ENCODE measurements at regions not wholly inside any gene's neighbourhood (a gene's known extent, or its start where the extent isn't known, plus 50 kb on each side); places are given as distances from the start of the nearest gene placed in this dataset.

DNA sequence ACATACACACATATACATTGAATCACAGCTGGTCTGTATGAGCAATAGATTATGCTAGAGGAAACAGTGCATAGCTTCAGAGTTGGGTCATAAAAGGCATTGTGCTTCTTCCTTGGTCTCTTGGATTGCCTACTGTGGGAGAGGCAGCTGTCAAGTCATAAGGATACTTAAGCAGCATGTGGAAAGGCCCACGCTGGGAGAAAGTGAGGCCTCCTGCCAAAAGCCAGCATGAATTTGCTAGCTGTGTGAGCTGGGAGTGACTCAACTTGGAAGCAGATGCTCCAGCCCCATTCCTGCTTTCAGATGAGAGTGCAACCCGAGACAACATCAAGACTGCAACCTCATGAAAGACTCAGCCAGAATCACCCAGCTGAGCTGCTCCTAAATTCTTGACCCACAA is 311.9 kb upstream of the TBX3 start:
- Histone ChIP-seq H3K27me3 (ENCODE audit: control insufficient read depth, insufficient read depth, low read length) (no peaks in the 10 kb centered on the region), H3K4me1 (ENCODE audit: control insufficient read depth, insufficient read depth, low read length) (no peaks in the 10 kb centered on the region), H3K4me2 (ENCODE audit: low read length) (no peak overlapping the region), H3K36me3 (ENCODE audit: insufficient read depth, low read length) (no peaks in the 10 kb centered on the region), H3K4me3 (ENCODE audit: low read length) (no peak overlapping the region), H3K9ac (ENCODE audit: low read depth, low read length) (no peak overlapping the region), H3K9me3 (replicated peaks; ENCODE audit: low read length) (peaks cover 3% of the 10 kb centered on the region)

- Histone ChIP-seq H3K27me3 (ENCODE audit: control insufficient read depth, insufficient read depth, low read length) (no peaks in the 10 kb centered on the region), H3K4me2 (ENCODE audit: low read length) (no peak overlapping the region), H3K4me3 (ENCODE audit: low read length) (no peak overlapping the region), H3K4me1 (ENCODE audit: control insufficient read depth, insufficient read depth, low read length) (no peaks in the 10 kb centered on the region), H3K9ac (ENCODE audit: low read depth, low read length) (no peak overlapping the region), H3K9me3 (replicated peaks; ENCODE audit: low read length) (peaks cover 3% of the 10 kb centered on the region), H3K36me3 (ENCODE audit: insufficient read depth, low read length) (no peaks in the 10 kb centered on the region)
Measured at GRCh38 chr12:114993165-114993564, 309.2 kb upstream of the TBX3 start.

DNA sequence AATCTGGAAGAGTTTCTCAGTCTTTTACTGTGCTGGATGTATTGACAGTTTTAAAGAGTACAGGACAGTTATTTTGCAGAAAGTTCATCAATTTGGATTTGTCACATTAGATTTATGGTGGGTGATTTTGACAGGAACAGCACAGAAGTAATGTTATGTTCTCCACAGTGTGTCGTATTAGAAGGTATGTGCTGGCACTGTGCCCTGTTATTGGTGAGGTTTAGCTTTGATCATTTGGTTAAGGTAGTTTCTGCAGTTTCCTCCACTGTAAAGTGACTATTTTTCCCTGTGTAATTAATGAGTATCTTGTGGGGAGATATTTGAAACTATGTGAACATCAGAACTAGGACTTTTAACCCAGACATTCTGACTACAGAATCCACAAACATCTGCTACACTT is 308.5 kb upstream of the TBX3 start:
- Histone ChIP-seq H3K4me1 (ENCODE audit: control insufficient read depth, insufficient read depth, low read length) (no peaks in the 10 kb centered on the region), H3K4me3 (ENCODE audit: low read length) (no peak overlapping the region), H3K36me3 (ENCODE audit: insufficient read depth, low read length) (no peaks in the 10 kb centered on the region), H3K9ac (ENCODE audit: low read depth, low read length) (no peak overlapping the region), H3K4me2 (ENCODE audit: low read length) (no peak overlapping the region), H3K27me3 (ENCODE audit: control insufficient read depth, insufficient read depth, low read length) (no peaks in the 10 kb centered on the region), H3K9me3 (replicated peaks; ENCODE audit: low read length) (peaks cover 3% of the 10 kb centered on the region)

GRCh38 chr12:114990381-114990780 is 306.4 kb upstream of the TBX3 start:
- Histone ChIP-seq H3K4me3 (ENCODE audit: low read length) (no peak overlapping the region), H3K27me3 (ENCODE audit: control insufficient read depth, insufficient read depth, low read length) (no peaks in the 10 kb centered on the region), H3K4me2 (ENCODE audit: low read length) (no peak overlapping the region), H3K4me1 (ENCODE audit: control insufficient read depth, insufficient read depth, low read length) (no peaks in the 10 kb centered on the region), H3K9ac (ENCODE audit: low read depth, low read length) (no peak overlapping the region), H3K36me3 (ENCODE audit: insufficient read depth, low read length) (no peaks in the 10 kb centered on the region), H3K9me3 (replicated peaks; ENCODE audit: low read length) (peaks cover 2% of the 10 kb centered on the region)

- Histone ChIP-seq H3K27me3 (ENCODE audit: control insufficient read depth, insufficient read depth, low read length) (no peaks in the 10 kb centered on the region), H3K9ac (ENCODE audit: low read depth, low read length) (no peak overlapping the region), H3K36me3 (ENCODE audit: insufficient read depth, low read length) (no peaks in the 10 kb centered on the region), H3K4me1 (ENCODE audit: control insufficient read depth, insufficient read depth, low read length) (no peaks in the 10 kb centered on the region), H3K9me3 (replicated peaks; ENCODE audit: low read length) (no peaks in the 10 kb centered on the region), H3K4me2 (ENCODE audit: low read length) (no peak overlapping the region), H3K4me3 (ENCODE audit: low read length) (no peak overlapping the region)
Measured at GRCh38 chr12:114986849-114987248, 302.9 kb upstream of the TBX3 start.

- H3K4me1 ChIP-seq (ENCODE audit: control insufficient read depth, insufficient read depth, low read length): no peaks in the 10 kb centered on the region
- no peak overlapping the region for H3K9ac ChIP-seq (ENCODE audit: low read depth, low read length)
- no peaks in the 10 kb centered on the region for H3K36me3 ChIP-seq (ENCODE audit: insufficient read depth, low read length)
- H3K9me3 ChIP-seq (replicated peaks; ENCODE audit: low read length): no peaks in the 10 kb centered on the region
- H3K4me3 ChIP-seq (ENCODE audit: low read length): no peak overlapping the region
- H3K4me2 ChIP-seq (ENCODE audit: low read length): no peak overlapping the region
- no peaks in the 10 kb centered on the region for H3K27me3 ChIP-seq (ENCODE audit: control insufficient read depth, insufficient read depth, low read length)
Measured at GRCh38 chr12:114986178-114986714, 302.3 kb upstream of the TBX3 start.

DNA sequence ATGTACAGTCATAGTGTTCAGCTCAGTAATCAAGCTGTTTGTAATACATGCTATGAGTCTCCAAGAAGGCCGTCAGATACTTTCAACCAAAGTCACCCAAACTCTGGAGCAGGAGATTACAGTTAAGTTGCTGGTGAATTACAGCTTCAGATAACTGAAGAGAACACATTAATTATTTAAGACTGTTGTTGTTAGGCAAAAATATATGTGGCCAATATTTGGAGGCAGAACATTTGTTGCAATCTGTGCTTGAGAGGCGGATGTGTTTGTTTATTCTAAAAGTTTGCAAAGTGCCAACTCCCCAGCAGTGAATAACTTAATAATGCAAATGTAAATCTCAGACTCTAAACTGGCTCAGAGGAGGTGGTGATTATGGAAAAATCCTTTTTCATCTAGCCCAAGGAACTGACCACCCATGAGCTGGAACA is 300.7 kb upstream of the TBX3 start:
- Histone ChIP-seq H3K36me3 (ENCODE audit: insufficient read depth, low read length) (no peaks in the 10 kb centered on the region), H3K4me1 (ENCODE audit: control insufficient read depth, insufficient read depth, low read length) (no peaks in the 10 kb centered on the region), H3K27me3 (ENCODE audit: control insufficient read depth, insufficient read depth, low read length) (no peaks in the 10 kb centered on the region), H3K9me3 (replicated peaks; ENCODE audit: low read length) (no peaks in the 10 kb centered on the region), H3K4me3 (ENCODE audit: low read length) (no peak overlapping the region), H3K9ac (ENCODE audit: low read depth, low read length) (no peak overlapping the region), H3K4me2 (ENCODE audit: low read length) (no peak overlapping the region)

GRCh38 chr12:114982760-114983159 is 298.8 kb upstream of the TBX3 start:
- no peaks in the 10 kb centered on the region for H3K4me1 ChIP-seq (ENCODE audit: control insufficient read depth, insufficient read depth, low read length)

GRCh38 chr12:114981036-114981435 is 297.1 kb upstream of the TBX3 start:
- Histone ChIP-seq H3K27me3 (ENCODE audit: control insufficient read depth, insufficient read depth, low read length) (no peaks in the 10 kb centered on the region), H3K9ac (ENCODE audit: low read depth, low read length) (no peak overlapping the region), H3K4me3 (ENCODE audit: low read length) (no peak overlapping the region), H3K4me2 (ENCODE audit: low read length) (no peak overlapping the region), H3K9me3 (replicated peaks; ENCODE audit: low read length) (no peaks in the 10 kb centered on the region), H3K36me3 (ENCODE audit: insufficient read depth, low read length) (no peaks in the 10 kb centered on the region), H3K4me1 (ENCODE audit: control insufficient read depth, insufficient read depth, low read length) (peaks cover 9% of the 10 kb centered on the region)

More at GRCh38 chr12:114982760-114983159, 298.8 kb upstream of the TBX3 start:
- Histone ChIP-seq H3K4me2 (ENCODE audit: low read length) (no peak overlapping the region), H3K9me3 (replicated peaks; ENCODE audit: low read length) (no peaks in the 10 kb centered on the region), H3K27me3 (ENCODE audit: control insufficient read depth, insufficient read depth, low read length) (no peaks in the 10 kb centered on the region), H3K9ac (ENCODE audit: low read depth, low read length) (no peak overlapping the region), H3K4me3 (ENCODE audit: low read length) (no peak overlapping the region), H3K36me3 (ENCODE audit: insufficient read depth, low read length) (no peaks in the 10 kb centered on the region)

- H3K4me3 ChIP-seq (ENCODE audit: low read length): no peak overlapping the region
- no peaks in the 10 kb centered on the region for H3K27me3 ChIP-seq (ENCODE audit: control insufficient read depth, insufficient read depth, low read length)
- peaks cover 9% of the 10 kb centered on the region for H3K4me1 ChIP-seq (ENCODE audit: control insufficient read depth, insufficient read depth, low read length)
Measured at GRCh38 chr12:114976959-114977358, 293.0 kb upstream of the TBX3 start.

GRCh38 chr12:114976372-114976771 is 292.4 kb upstream of the TBX3 start:
- no peaks in the 10 kb centered on the region for H3K36me3 ChIP-seq (ENCODE audit: insufficient read depth, low read length)
- H3K9ac ChIP-seq (ENCODE audit: low read depth, low read length): no peak overlapping the region
- H3K4me3 ChIP-seq (ENCODE audit: low read length): no peak overlapping the region
- H3K27me3 ChIP-seq (ENCODE audit: control insufficient read depth, insufficient read depth, low read length): no peaks in the 10 kb centered on the region
- peaks cover 9% of the 10 kb centered on the region for H3K4me1 ChIP-seq (ENCODE audit: control insufficient read depth, insufficient read depth, low read length)
- H3K4me2 ChIP-seq (ENCODE audit: low read length): no peak overlapping the region
- H3K9me3 ChIP-seq (replicated peaks; ENCODE audit: low read length): no peaks in the 10 kb centered on the region

More at GRCh38 chr12:114976959-114977358, 293.0 kb upstream of the TBX3 start:
- H3K9me3 ChIP-seq (replicated peaks; ENCODE audit: low read length): no peaks in the 10 kb centered on the region
- no peak overlapping the region for H3K9ac ChIP-seq (ENCODE audit: low read depth, low read length)
- H3K4me2 ChIP-seq (ENCODE audit: low read length): no peak overlapping the region
- no peaks in the 10 kb centered on the region for H3K36me3 ChIP-seq (ENCODE audit: insufficient read depth, low read length)

- no peak overlapping the region for H3K9ac ChIP-seq (ENCODE audit: low read depth, low read length)
- no peaks in the 10 kb centered on the region for H3K27me3 ChIP-seq (ENCODE audit: control insufficient read depth, insufficient read depth, low read length)
- peaks cover 9% of the 10 kb centered on the region for H3K4me1 ChIP-seq (ENCODE audit: control insufficient read depth, insufficient read depth, low read length)
- no peaks in the 10 kb centered on the region for H3K36me3 ChIP-seq (ENCODE audit: insufficient read depth, low read length)
- no peak overlapping the region for H3K4me2 ChIP-seq (ENCODE audit: low read length)
- no peak overlapping the region for H3K4me3 ChIP-seq (ENCODE audit: low read length)
- no peaks in the 10 kb centered on the region for H3K9me3 ChIP-seq (replicated peaks; ENCODE audit: low read length)
Measured at GRCh38 chr12:114975640-114976310, 291.8 kb upstream of the TBX3 start.

All from skeletal muscle satellite cell (primary cell).